HL-60 (cell line): ENCODE measurements at regions not wholly inside any gene's neighbourhood (a gene's known extent, or its start where the extent isn't known, plus 50 kb on each side); places are given as distances from the start of the nearest gene placed in this dataset.

Source experiments
- POLR2AphosphoS5 ChIP-seq: IDR thresholded peaks from 2 replicates; pipeline ENCODE4 v1.6.1; 2012; ENCODE audit warnings: low read depth
- TF ChIP-seq, protein P1 (sequence below): IDR thresholded peaks from one replicate; pipeline ENCODE4 v1.5.1; 2011; ENCODE audit warnings: low read length, control low read depth, inconsistent platforms; ENCODE audit not compliant: insufficient read depth
- TF ChIP-seq, protein P2 (sequence below): IDR thresholded peaks from 2 replicates; pipeline ENCODE4 v1.6.1; 2012; ENCODE audit warnings: low read depth; ENCODE audit not compliant: insufficient replicate concordance

GRCh38 chr3:158908187-158908734 is 106.4 kb downstream of the MFSD1 start:
- TF ChIP-seq, protein P1, sequence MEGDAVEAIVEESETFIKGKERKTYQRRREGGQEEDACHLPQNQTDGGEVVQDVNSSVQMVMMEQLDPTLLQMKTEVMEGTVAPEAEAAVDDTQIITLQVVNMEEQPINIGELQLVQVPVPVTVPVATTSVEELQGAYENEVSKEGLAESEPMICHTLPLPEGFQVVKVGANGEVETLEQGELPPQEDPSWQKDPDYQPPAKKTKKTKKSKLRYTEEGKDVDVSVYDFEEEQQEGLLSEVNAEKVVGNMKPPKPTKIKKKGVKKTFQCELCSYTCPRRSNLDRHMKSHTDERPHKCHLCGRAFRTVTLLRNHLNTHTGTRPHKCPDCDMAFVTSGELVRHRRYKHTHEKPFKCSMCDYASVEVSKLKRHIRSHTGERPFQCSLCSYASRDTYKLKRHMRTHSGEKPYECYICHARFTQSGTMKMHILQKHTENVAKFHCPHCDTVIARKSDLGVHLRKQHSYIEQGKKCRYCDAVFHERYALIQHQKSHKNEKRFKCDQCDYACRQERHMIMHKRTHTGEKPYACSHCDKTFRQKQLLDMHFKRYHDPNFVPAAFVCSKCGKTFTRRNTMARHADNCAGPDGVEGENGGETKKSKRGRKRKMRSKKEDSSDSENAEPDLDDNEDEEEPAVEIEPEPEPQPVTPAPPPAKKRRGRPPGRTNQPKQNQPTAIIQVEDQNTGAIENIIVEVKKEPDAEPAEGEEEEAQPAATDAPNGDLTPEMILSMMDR: no peak
- TF ChIP-seq, protein P2, sequence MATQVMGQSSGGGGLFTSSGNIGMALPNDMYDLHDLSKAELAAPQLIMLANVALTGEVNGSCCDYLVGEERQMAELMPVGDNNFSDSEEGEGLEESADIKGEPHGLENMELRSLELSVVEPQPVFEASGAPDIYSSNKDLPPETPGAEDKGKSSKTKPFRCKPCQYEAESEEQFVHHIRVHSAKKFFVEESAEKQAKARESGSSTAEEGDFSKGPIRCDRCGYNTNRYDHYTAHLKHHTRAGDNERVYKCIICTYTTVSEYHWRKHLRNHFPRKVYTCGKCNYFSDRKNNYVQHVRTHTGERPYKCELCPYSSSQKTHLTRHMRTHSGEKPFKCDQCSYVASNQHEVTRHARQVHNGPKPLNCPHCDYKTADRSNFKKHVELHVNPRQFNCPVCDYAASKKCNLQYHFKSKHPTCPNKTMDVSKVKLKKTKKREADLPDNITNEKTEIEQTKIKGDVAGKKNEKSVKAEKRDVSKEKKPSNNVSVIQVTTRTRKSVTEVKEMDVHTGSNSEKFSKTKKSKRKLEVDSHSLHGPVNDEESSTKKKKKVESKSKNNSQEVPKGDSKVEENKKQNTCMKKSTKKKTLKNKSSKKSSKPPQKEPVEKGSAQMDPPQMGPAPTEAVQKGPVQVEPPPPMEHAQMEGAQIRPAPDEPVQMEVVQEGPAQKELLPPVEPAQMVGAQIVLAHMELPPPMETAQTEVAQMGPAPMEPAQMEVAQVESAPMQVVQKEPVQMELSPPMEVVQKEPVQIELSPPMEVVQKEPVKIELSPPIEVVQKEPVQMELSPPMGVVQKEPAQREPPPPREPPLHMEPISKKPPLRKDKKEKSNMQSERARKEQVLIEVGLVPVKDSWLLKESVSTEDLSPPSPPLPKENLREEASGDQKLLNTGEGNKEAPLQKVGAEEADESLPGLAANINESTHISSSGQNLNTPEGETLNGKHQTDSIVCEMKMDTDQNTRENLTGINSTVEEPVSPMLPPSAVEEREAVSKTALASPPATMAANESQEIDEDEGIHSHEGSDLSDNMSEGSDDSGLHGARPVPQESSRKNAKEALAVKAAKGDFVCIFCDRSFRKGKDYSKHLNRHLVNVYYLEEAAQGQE: no peak
- TF ChIP-seq POLR2AphosphoS5: no peak
